CD4-positive, alpha-beta T cell (primary cell): ENCODE measurements at regions not wholly inside any gene's neighbourhood (a gene's known extent, or its start where the extent isn't known, plus 50 kb on each side); places are given as distances from the start of the nearest gene placed in this dataset.

Experiments
- ATAC-seq: fragments of 200-7000 bp; cut with Tn5 transposase; one replicate; pipeline ENCODE4 v1.10.0; 2022; ENCODE audit warnings: mild to moderate bottlenecking; ENCODE audit not compliant: poor library complexity
- CTCF ChIA-PET: fragments of 350-600 bp; sonication (Branson Sonifier 250); formaldehyde crosslinking; loops from one replicate; lab custom pipeline; 2021; ENCODE audit warnings: antibody characterized with exemption, inconsistent platforms; lab: Charles Lee
- POLR2A ChIA-PET: fragments of 350-600 bp; sonication (Branson Sonifier 250); formaldehyde crosslinking; loops from one replicate; lab custom pipeline; 2021; ENCODE audit warnings: antibody characterized with exemption, inconsistent platforms; lab: Charles Lee
- DNase-seq, 14 experiments: peaks; one replicate each; pipeline ENCODE4 v3.0.0-alpha.2; 2013 to 2020; ENCODE audit warnings: mixed read lengths in 2 of 14
- H3K27ac ChIP-seq, 2 donors: one replicate each; pipeline versions ENCODE4 v1.5.1 to v1.7.0; 2013; ENCODE audit warnings: low read length in 2 of 2, low read depth in 1 of 2, mild to moderate bottlenecking in 1 of 2
- H3K27me3 ChIP-seq, 2 experiments: 1 replicate in 1 of 2; 2 replicates in 1 of 2; pipeline versions ENCODE4 v1.6.1 to v1.7.0; 2013; ENCODE audit warnings: low read length in 2 of 2, control low read depth in 1 of 2, mild to moderate bottlenecking in 1 of 2, moderate library complexity in 1 of 2; ENCODE audit not compliant: insufficient read depth in 2 of 2, control insufficient read depth in 1 of 2
- H3K36me3 ChIP-seq: one replicate; pipeline ENCODE4 v1.6.1; 2013; ENCODE audit warnings: low read length, control low read depth; ENCODE audit not compliant: insufficient read depth
- H3K4me1 ChIP-seq: one replicate; pipeline ENCODE4 v1.6.1; 2013; ENCODE audit warnings: low read length, control low read depth; ENCODE audit not compliant: insufficient read depth
- H3K4me3 ChIP-seq: one replicate; pipeline ENCODE4 v1.5.1; 2013; ENCODE audit warnings: mild to moderate bottlenecking, low read length, moderate library complexity
- H3K9me3 ChIP-seq, 2 experiments: 1 replicate in 1 of 2; 2 replicates in 1 of 2; pipeline versions ENCODE4 v1.6.1 to v1.7.0; 2013; ENCODE audit warnings: low read length in 2 of 2, mild to moderate bottlenecking in 2 of 2, control low read depth in 1 of 2, moderate library complexity in 1 of 2; ENCODE audit not compliant: control insufficient read depth in 1 of 2, insufficient read depth in 1 of 2
- H3K27ac Mint-ChIP-seq: one replicate; pipeline ENCODE4 v1.8.0; 2020; ENCODE audit warnings: mixed read lengths
- H3K27me3 Mint-ChIP-seq: one replicate; pipeline ENCODE4 v1.8.0; 2021; ENCODE audit warnings: mixed read lengths
- H3K36me3 Mint-ChIP-seq: one replicate; pipeline ENCODE4 v1.8.0; 2021; ENCODE audit warnings: low read depth, mixed read lengths
- H3K4me1 Mint-ChIP-seq: one replicate; pipeline ENCODE4 v1.8.0; 2021; ENCODE audit warnings: low read depth, mixed read lengths
- H3K4me3 Mint-ChIP-seq: one replicate; pipeline ENCODE4 v1.8.0; 2020; ENCODE audit warnings: mild to moderate bottlenecking, mixed read lengths
- H3K9me3 Mint-ChIP-seq: one replicate; pipeline ENCODE4 v1.8.0; 2020; ENCODE audit warnings: mixed read lengths
- CTCF ChIP-seq: fragments of 200-600 bp; IDR thresholded peaks from one replicate; pipeline ENCODE4 v1.8.0; 2022; ENCODE audit warnings: antibody characterized with exemption, mild to moderate bottlenecking
- intact Hi-C, 2 experiments: fragments of 100-400 bp; cut with DNase I in 1 of 2; cut with micrococcal nuclease in 1 of 2; formaldehyde crosslinking; loops; one replicate each; pipeline versions ENCODE4 v1.15.1 to v1.9.0; 2023 to 2025; cut with DNase I, micrococcal nuclease

GRCh38 chr22:47369020-47369419 is 606.6 kb downstream of the TBC1D22A start:
- no peak overlapping the region for H3K4me3 ChIP-seq
- H3K36me3 ChIP-seq: no peaks in the 10 kb centered on the region
- Mint-ChIP-seq H3K27ac (no peak overlapping the region), H3K4me3 (no peak overlapping the region), H3K9me3 (peaks cover 2% of the 10 kb centered on the region), H3K4me1 (no peaks in the 10 kb centered on the region), H3K36me3 (no peaks in the 10 kb centered on the region), H3K27me3 (peaks cover 19% of the 10 kb centered on the region)
- intact Hi-C loops: no loop called here
- ChIA-PET CTCF (no interaction called here), POLR2A (no interaction called here)
- TF ChIP-seq CTCF: no peak
- no peak for DNase-seq
- no peaks in the 10 kb centered on the region for H3K4me1 ChIP-seq
- no peak for ATAC-seq
- peaks cover 0 to 28% of the 10 kb centered on the region in 2 experiments for H3K9me3 ChIP-seq
- H3K27me3 ChIP-seq: peaks cover 0 to 2% of the 10 kb centered on the region in 2 experiments
- H3K27ac ChIP-seq: no peak overlapping the region

GRCh38 chr22:47367993-47368945 is 605.8 kb downstream of the TBC1D22A start:
- TF ChIP-seq CTCF: no peak
- intact Hi-C loops: no loop called here
- Mint-ChIP-seq H3K4me1 (no peaks in the 10 kb centered on the region), H3K9me3 (peaks cover 4% of the 10 kb centered on the region), H3K4me3 (no peak overlapping the region), H3K36me3 (no peaks in the 10 kb centered on the region), H3K27me3 (peaks cover 19% of the 10 kb centered on the region), H3K27ac (no peak overlapping the region)
- DNase-seq: no peak
- no peak for ATAC-seq
- Histone ChIP-seq H3K27ac (no peak overlapping the region), H3K27me3 (peaks cover 0 to 2% of the 10 kb centered on the region in 2 experiments), H3K4me3 (no peak overlapping the region), H3K9me3 (peaks cover 0 to 28% of the 10 kb centered on the region in 2 experiments), H3K36me3 (no peaks in the 10 kb centered on the region), H3K4me1 (no peaks in the 10 kb centered on the region)
- POLR2A ChIA-PET: no interaction called here
- CTCF ChIA-PET: no interaction called here

- ChIA-PET CTCF (no interaction called here), POLR2A (no interaction called here)
- Mint-ChIP-seq H3K27ac (no peak overlapping the region), H3K9me3 (peaks cover 4% of the 10 kb centered on the region), H3K4me3 (no peak overlapping the region), H3K27me3 (peaks cover 19% of the 10 kb centered on the region), H3K36me3 (no peaks in the 10 kb centered on the region), H3K4me1 (no peaks in the 10 kb centered on the region)
- no peak for TF ChIP-seq CTCF
- Histone ChIP-seq H3K27ac (no peak overlapping the region), H3K9me3 (peaks cover 0 to 28% of the 10 kb centered on the region in 2 experiments), H3K4me3 (no peak overlapping the region), H3K27me3 (peaks cover 0 to 2% of the 10 kb centered on the region in 2 experiments), H3K4me1 (no peaks in the 10 kb centered on the region), H3K36me3 (no peaks in the 10 kb centered on the region)
- intact Hi-C loops: no loop called here
- ATAC-seq (no peak), DNase-seq (no peak)
Measured at GRCh38 chr22:47367107-47367690, 604.7 kb downstream of the TBC1D22A start.
